ENCODE measurements at regions not wholly inside any gene's neighbourhood (a gene's known extent, or its start where the extent isn't known, plus 50 kb on each side); places are given as distances from the start of the nearest gene placed in this dataset.

GRCh38 chr20:40056171-40056570 is 632.9 kb downstream of the MAFB start:
- ATAC-seq, result no peak

GRCh38 chr20:40055711-40056110 is 633.3 kb downstream of the MAFB start:
- no peak for ATAC-seq
- H3K36me3 ChIP-seq (replicated peaks in 1 of 2; ENCODE audit: insufficient read depth in 1 of 2, low read depth in 2 of 2), result no peaks in the 10 kb centered on the region
- no peak for TF ChIP-seq CTCF (IDR thresholded peaks at IDR 0.05)
- TF ChIP-seq POLR2A (IDR thresholded peaks at IDR 0.05), result no peak

More at GRCh38 chr20:40056171-40056570, 632.9 kb downstream of the MAFB start:
- H3K36me3 ChIP-seq (replicated peaks in 1 of 2; ENCODE audit: insufficient read depth in 1 of 2, low read depth in 2 of 2), result no peaks in the 10 kb centered on the region
- H3K4me3 ChIP-seq, result no peak overlapping the region
- no peak overlapping the region for H3K27ac ChIP-seq
- intact Hi-C loops (cut with DNase I), result no loop called here
- WGBS, 2 donors, result 52 to 53% methylated on average over 1 of the region's 1 CpG
- DNase-seq, result no peak
- no peaks in the 10 kb centered on the region for H3K27me3 ChIP-seq
- no peaks in the 10 kb centered on the region for H3K4me1 ChIP-seq
- peaks cover 0 to 9% (median 0%) of the 10 kb centered on the region in 3 donors for H3K9me3 ChIP-seq
- TF ChIP-seq POLR2A (IDR thresholded peaks at IDR 0.05) (no peak), CTCF (IDR thresholded peaks at IDR 0.05) (no peak)

GRCh38 chr20:40054311-40054710 is 634.7 kb downstream of the MAFB start:
- DNase-seq (no peak), ATAC-seq (no peak)
- Histone ChIP-seq H3K36me3 (replicated peaks in 1 of 2; ENCODE audit: insufficient read depth in 1 of 2, low read depth in 2 of 2) (no peaks in the 10 kb centered on the region), H3K27me3 (no peaks in the 10 kb centered on the region), H3K4me1 (no peaks in the 10 kb centered on the region), H3K4me3 (no peak overlapping the region), H3K27ac (no peak overlapping the region), H3K9me3 (no peaks in the 10 kb centered on the region)
- intact Hi-C loops (cut with DNase I), result no loop called here
- TF ChIP-seq POLR2A (IDR thresholded peaks at IDR 0.05) (no peak), CTCF (IDR thresholded peaks at IDR 0.05) (no peak)
- 69 to 72% methylated on average over 4 of the region's 4 CpGs for WGBS, 2 donors

More at GRCh38 chr20:40055711-40056110, 633.3 kb downstream of the MAFB start:
- intact Hi-C loops (cut with DNase I), result no loop called here
- no peak overlapping the region for H3K27ac ChIP-seq
- peaks cover 0 to 4% (median 0%) of the 10 kb centered on the region in 3 donors for H3K9me3 ChIP-seq
- no peaks in the 10 kb centered on the region for H3K27me3 ChIP-seq
- no peak for DNase-seq
- no peak overlapping the region for H3K4me3 ChIP-seq
- H3K4me1 ChIP-seq, result no peaks in the 10 kb centered on the region

- intact Hi-C loops (cut with DNase I), result no loop called here
- Histone ChIP-seq H3K36me3 (replicated peaks in 1 of 2; ENCODE audit: insufficient read depth in 1 of 2, low read depth in 2 of 2) (no peaks in the 10 kb centered on the region), H3K27me3 (no peaks in the 10 kb centered on the region), H3K4me1 (no peaks in the 10 kb centered on the region), H3K27ac (no peak overlapping the region), H3K9me3 (no peaks in the 10 kb centered on the region), H3K4me3 (no peak overlapping the region)
- ATAC-seq (no peak), DNase-seq (no peak)
- 73 to 74% methylated on average over 2 of the region's 2 CpGs for WGBS, 2 donors
- TF ChIP-seq POLR2A (IDR thresholded peaks at IDR 0.05), result no peak
- TF ChIP-seq CTCF (IDR thresholded peaks at IDR 0.05), result no peak
These were observed 638.4 kb downstream of the MAFB start for GRCh38 chr20:40050596-40050995.

- no peaks in the 10 kb centered on the region for H3K9me3 ChIP-seq
- H3K27ac ChIP-seq, result no peak overlapping the region
These were observed 639.2 kb downstream of the MAFB start for GRCh38 chr20:40049854-40050253.

More at GRCh38 chr20:40049854-40050253, 639.2 kb downstream of the MAFB start:
- intact Hi-C loops (cut with DNase I), result no loop called here
- Histone ChIP-seq H3K4me3 (no peak overlapping the region), H3K36me3 (replicated peaks in 1 of 2; ENCODE audit: insufficient read depth in 1 of 2, low read depth in 2 of 2) (no peaks in the 10 kb centered on the region), H3K27me3 (no peaks in the 10 kb centered on the region), H3K4me1 (no peaks in the 10 kb centered on the region)
- TF ChIP-seq CTCF (IDR thresholded peaks at IDR 0.05) (no peak), POLR2A (IDR thresholded peaks at IDR 0.05) (no peak)
- DNase-seq, result no peak
- no peak for ATAC-seq

Data from body of pancreas (tissue), 4 donors.